ENCODE measurements at regions not wholly inside any gene's neighbourhood (a gene's known extent, or its start where the extent isn't known, plus 50 kb on each side); places are given as distances from the start of the nearest gene placed in this dataset.

GRCh38 chr10:107417446-107417845 lies 252.9 kb upstream of the SORCS1 start:
- no peak overlapping the region for H3K4me3 ChIP-seq
- H4K20me1 ChIP-seq (ENCODE audit: insufficient read depth): no peaks in the 10 kb centered on the region
- no peak overlapping the region for H3K4me2 ChIP-seq
- H3K79me2 ChIP-seq (ENCODE audit: low read depth): no peaks in the 10 kb centered on the region
- H3K27me3 ChIP-seq (ENCODE audit: insufficient read depth, low read depth): no peaks in the 10 kb centered on the region
- no peaks in the 10 kb centered on the region for H3K9me2 ChIP-seq (ENCODE audit: insufficient read depth)
- H3K36me3 ChIP-seq (ENCODE audit: low read depth): no peaks in the 10 kb centered on the region
- TF ChIP-seq CTCF (conservative IDR thresholded peaks at IDR 0.05): no peak
- no peak for TF ChIP-seq EZH2 (IDR thresholded peaks at IDR 0.05; ENCODE audit: low read depth)
- H3F3A ChIP-seq (ENCODE audit: insufficient read depth, low read depth): no peaks in the 10 kb centered on the region
- no peak overlapping the region for H3K27ac ChIP-seq
- CTCF ChIA-PET: no interaction called here
- DNase-seq: no peak
- H3K9me3 ChIP-seq (ENCODE audit: insufficient read depth, low read depth): no peaks in the 10 kb centered on the region
- intact Hi-C loops (cut with micrococcal nuclease; ENCODE audit: unreplicated experiment): no loop called here
- POLR2A ChIA-PET (ENCODE audit: unreplicated experiment): no interaction called here
- BruUV-seq (replicated peaks): no TSS peak
- no peaks in the 10 kb centered on the region for H3K4me1 ChIP-seq (replicated peaks; ENCODE audit: insufficient read depth)
- no peak overlapping the region for H2AFZ ChIP-seq

- H3K27me3 ChIP-seq (ENCODE audit: insufficient read depth, low read depth): no peaks in the 10 kb centered on the region
- H3K9me2 ChIP-seq (ENCODE audit: insufficient read depth): no peaks in the 10 kb centered on the region
- TF ChIP-seq EZH2 (IDR thresholded peaks at IDR 0.05; ENCODE audit: low read depth) (no peak), CTCF (conservative IDR thresholded peaks at IDR 0.05) (no peak)
- H3K9me3 ChIP-seq (ENCODE audit: insufficient read depth, low read depth): no peaks in the 10 kb centered on the region
- no peak overlapping the region for H3K27ac ChIP-seq
- H3K4me3 ChIP-seq: no peak overlapping the region
- no TSS peak for BruUV-seq (replicated peaks)
- no peaks in the 10 kb centered on the region for H3K36me3 ChIP-seq (ENCODE audit: low read depth)
- intact Hi-C loops (cut with micrococcal nuclease; ENCODE audit: unreplicated experiment): no loop called here
- H3F3A ChIP-seq (ENCODE audit: insufficient read depth, low read depth): no peaks in the 10 kb centered on the region
- no peaks in the 10 kb centered on the region for H4K20me1 ChIP-seq (ENCODE audit: insufficient read depth)
- CTCF ChIA-PET: no interaction called here
- H2AFZ ChIP-seq: no peak overlapping the region
- POLR2A ChIA-PET (ENCODE audit: unreplicated experiment): no interaction called here
- H3K4me2 ChIP-seq: no peak overlapping the region
- no peak for DNase-seq
- no peaks in the 10 kb centered on the region for H3K79me2 ChIP-seq (ENCODE audit: low read depth)
- H3K4me1 ChIP-seq (replicated peaks; ENCODE audit: insufficient read depth): no peaks in the 10 kb centered on the region
Measured at GRCh38 chr10:107415446-107415845, 250.9 kb upstream of the SORCS1 start.

DNA sequence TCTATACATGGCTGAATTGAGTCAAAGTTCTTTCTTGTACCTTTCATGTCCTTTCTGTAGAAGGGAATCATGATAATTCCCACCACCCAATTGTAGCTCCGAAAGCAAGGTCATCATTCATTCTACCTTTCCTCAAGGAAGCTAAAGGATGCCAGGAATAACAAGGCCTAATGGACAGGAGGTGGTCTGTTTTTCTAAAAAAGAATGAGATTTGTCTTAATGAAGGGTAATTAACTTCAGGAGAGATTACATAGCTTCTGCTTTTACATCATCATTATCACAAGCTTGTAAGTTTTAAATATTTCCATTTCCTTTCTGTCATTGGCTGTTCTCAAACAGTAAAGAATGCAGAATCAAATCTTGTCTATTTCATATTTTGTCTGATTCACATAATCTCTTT lies 249.5 kb upstream of the SORCS1 start:
- H3K27ac ChIP-seq: no peak overlapping the region
- no peaks in the 10 kb centered on the region for H3K9me3 ChIP-seq (ENCODE audit: insufficient read depth, low read depth)
- H3F3A ChIP-seq (ENCODE audit: insufficient read depth, low read depth): no peaks in the 10 kb centered on the region
- TF ChIP-seq CTCF (conservative IDR thresholded peaks at IDR 0.05) (no peak), EZH2 (IDR thresholded peaks at IDR 0.05; ENCODE audit: low read depth) (no peak)
- H2AFZ ChIP-seq: no peak overlapping the region
- ChIA-PET CTCF (no interaction called here), POLR2A (ENCODE audit: unreplicated experiment) (no interaction called here)
- H3K9me2 ChIP-seq (ENCODE audit: insufficient read depth): no peaks in the 10 kb centered on the region
- H3K4me1 ChIP-seq (replicated peaks; ENCODE audit: insufficient read depth): no peaks in the 10 kb centered on the region
- no peaks in the 10 kb centered on the region for H3K36me3 ChIP-seq (ENCODE audit: low read depth)
- DNase-seq: no peak
- no peak overlapping the region for H3K4me2 ChIP-seq
- intact Hi-C loops (cut with micrococcal nuclease; ENCODE audit: unreplicated experiment): no loop called here
- H4K20me1 ChIP-seq (ENCODE audit: insufficient read depth): no peaks in the 10 kb centered on the region
- BruUV-seq (replicated peaks): no TSS peak
- no peaks in the 10 kb centered on the region for H3K27me3 ChIP-seq (ENCODE audit: insufficient read depth, low read depth)
- no peak overlapping the region for H3K4me3 ChIP-seq
- no peaks in the 10 kb centered on the region for H3K79me2 ChIP-seq (ENCODE audit: low read depth)

All from PC-9 (cell line).